Stimulated activated CD8-positive, alpha-beta memory T cell treated with anti-CD3 and anti-CD28 coated beads, Interleukin-15, amount 100 ng/mL, for 4 hours (primary cell): ENCODE measurements at regions not wholly inside any gene's neighbourhood (a gene's known extent, or its start where the extent isn't known, plus 50 kb on each side); places are given as distances from the start of the nearest gene placed in this dataset.
"Not testable (repeated sequence)": the region's sequence is repeated elsewhere in the genome, so short reads cannot be mapped to it uniquely, and the experiment has no call there.

ENCODE experiments used
- DNase-seq, 2 donors: peaks; one replicate each; pipeline ENCODE4 v3.0.0-alpha.2; 2020; ENCODE audit warnings: low read depth in 2 of 2

DNA sequence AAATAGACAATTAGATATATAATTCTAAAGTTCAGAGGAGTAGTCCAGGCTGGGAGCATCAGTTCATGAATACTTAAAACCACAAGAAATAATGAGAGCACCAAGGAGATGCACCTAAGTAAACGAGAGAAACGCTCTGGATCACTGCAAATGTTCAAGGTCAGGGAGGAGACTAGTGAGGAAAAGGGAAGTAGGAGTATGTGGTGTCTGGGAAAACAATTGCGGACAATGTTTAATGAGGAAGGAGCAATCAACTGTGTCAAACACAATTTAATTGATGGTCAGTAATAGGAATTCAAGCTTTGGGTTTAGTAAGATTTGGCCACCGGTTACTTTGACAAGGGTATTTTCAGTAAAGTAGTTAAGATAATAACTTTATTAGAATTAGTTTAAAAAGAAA is 652.2 kb downstream of the DACH1 start:
- DNase-seq = no peak

- no peak for DNase-seq
These were observed 652.6 kb downstream of the DACH1 start for GRCh38 chr13:71214357-71214756.

GRCh38 chr13:71213252-71213821 is 653.7 kb downstream of the DACH1 start:
- no peak for DNase-seq

GRCh38 chr13:71210861-71211260 is 656.1 kb downstream of the DACH1 start:
- DNase-seq = no peak

DNA sequence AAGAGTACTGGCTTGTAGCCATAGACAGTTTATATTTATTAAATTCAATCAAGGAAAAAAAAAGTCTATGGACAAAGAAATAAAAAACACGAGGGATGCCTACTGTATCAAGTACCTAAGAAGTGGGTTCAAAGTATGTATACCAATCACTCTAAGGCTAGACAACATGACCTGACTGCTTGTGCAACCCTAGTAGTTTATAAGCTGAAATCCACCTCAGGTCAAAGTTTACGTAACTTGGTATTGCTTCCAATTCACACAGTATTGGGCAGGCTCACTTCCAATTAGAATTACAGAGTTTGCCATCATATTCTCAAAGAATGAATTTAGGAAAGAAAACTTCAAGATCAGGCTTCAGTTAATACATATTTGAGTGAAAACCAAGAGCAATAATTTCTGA is 657.8 kb downstream of the DACH1 start:
- no peak for DNase-seq

GRCh38 chr13:71184583-71184982 is 682.4 kb downstream of the DACH1 start:
- not testable (repeated sequence) for DNase-seq

GRCh38 chr13:71183352-71183751 is 683.7 kb downstream of the DACH1 start:
- DNase-seq = not testable (repeated sequence)

DNA sequence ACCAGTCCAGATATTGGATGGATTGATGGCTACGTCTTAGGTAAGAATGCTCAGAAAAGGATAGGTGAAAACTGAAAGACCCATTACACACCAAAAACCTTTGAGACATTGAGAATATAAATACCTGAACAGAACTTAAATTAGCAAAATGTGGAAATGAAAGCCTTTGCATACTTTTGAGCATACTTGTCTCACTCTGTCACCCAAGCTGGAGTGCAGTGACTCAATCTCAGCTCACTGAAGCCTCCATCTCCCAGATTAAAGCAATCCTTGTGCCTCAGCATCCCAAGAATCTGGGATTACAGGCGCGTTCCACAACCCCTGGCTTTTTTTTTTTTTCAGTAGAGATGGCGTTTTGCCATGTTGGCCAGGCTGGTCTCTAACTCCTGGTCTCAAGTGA is 695.3 kb downstream of the DACH1 start:
- DNase-seq = no peak

- DNase-seq = no peak
These were observed 697.8 kb downstream of the DACH1 start for GRCh38 chr13:71169180-71169579.

GRCh38 chr13:71156550-71156949 is 710.5 kb downstream of the DACH1 start:
- no peak for DNase-seq

- DNase-seq = no peak
These were observed 717.3 kb downstream of the DACH1 start for GRCh38 chr13:71149498-71150363.

GRCh38 chr13:71149046-71149445 is 718.0 kb downstream of the DACH1 start:
- DNase-seq = no peak

GRCh38 chr13:71148396-71148795 is 718.6 kb downstream of the DACH1 start:
- DNase-seq = no peak

DNA sequence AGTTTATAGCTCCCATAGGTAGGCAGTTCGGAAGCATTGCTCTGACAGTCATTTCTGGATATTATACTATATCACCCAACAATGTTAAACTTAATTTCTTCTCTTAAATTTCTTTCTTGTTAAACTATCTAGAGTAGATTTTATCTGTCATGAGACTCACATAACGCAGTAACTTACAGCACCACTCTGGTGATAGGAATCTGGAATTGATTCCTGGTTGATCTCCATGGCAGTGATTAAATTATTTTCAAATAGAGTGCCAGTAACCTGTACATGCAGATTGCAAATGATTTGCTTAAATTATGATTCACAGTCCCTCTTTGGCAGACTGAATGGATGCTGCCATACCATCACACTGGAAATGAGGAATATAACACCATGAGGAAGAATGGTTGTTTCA is 722.1 kb downstream of the DACH1 start:
- no peak for DNase-seq

GRCh38 chr13:71137101-71137500 is 729.9 kb downstream of the DACH1 start:
- no peak for DNase-seq

- no peak for DNase-seq
These were observed 742.8 kb downstream of the DACH1 start for GRCh38 chr13:71124230-71124629.

- DNase-seq = no peak
These were observed 748.1 kb downstream of the DACH1 start for GRCh38 chr13:71118779-71119364.

DNA sequence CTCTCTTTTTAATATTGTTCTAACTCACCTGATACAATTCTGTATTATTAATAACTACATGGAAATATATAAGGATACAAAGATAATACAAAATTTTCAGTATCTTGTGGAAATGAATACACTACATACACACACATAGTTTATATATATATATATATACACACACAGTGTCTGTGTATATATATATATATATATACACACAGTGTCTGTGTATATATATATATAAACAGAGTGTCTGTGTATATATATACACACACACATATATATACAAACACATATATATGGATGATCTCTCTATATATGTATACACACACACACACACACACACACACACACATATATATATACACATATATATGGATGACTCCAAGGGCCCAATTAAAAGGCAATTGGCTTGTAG is 749.1 kb downstream of the DACH1 start:
- DNase-seq = no peak

DNA sequence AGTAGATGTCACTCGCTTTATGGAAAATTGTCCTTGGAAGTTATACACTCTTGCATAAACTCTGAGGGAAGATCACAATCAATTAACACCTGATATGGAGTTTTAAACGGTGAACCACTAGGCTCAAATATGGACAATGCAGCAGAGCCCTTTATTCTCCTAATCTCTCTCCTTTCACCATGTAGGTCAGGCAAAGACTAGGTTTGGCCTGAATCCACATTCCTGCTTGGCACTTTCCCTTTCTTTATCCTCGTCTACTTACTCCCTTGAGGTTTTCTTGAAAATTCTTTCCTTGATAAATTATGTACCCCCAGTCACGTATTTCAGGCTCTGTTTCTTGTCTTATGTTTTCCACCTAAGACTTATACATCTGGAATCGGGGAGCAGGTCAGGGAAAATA is 751.7 kb downstream of the DACH1 start:
- DNase-seq = no peak

GRCh38 chr13:71096421-71096820 is 770.6 kb downstream of the DACH1 start:
- DNase-seq = no peak

DNA sequence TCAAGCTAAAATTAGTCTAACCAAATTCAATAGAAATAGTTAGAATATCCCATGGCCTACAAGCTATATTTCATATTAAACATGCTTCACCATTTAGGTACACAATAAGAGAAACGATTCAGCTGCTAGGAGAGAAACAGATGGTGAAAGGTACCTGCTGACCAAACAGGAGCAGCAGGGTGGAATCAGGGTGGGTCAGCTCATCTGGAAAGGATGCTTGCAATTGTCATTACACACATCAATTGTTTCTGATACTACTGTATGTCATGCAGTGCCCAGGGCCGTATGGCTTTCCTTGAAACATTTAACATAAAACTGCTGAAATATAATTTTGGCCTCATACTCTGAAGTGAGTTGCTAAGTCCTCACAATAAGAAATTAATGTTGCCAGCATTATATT is 776.0 kb downstream of the DACH1 start:
- DNase-seq = no peak

GRCh38 chr13:71089056-71089455 is 777.9 kb downstream of the DACH1 start:
- no peak for DNase-seq

- DNase-seq = no peak
These were observed 779.6 kb downstream of the DACH1 start for GRCh38 chr13:71087432-71087831.
